ENCODE measurements at regions not wholly inside any gene's neighbourhood (a gene's known extent, or its start where the extent isn't known, plus 50 kb on each side); places are given as distances from the start of the nearest gene placed in this dataset.

DNA sequence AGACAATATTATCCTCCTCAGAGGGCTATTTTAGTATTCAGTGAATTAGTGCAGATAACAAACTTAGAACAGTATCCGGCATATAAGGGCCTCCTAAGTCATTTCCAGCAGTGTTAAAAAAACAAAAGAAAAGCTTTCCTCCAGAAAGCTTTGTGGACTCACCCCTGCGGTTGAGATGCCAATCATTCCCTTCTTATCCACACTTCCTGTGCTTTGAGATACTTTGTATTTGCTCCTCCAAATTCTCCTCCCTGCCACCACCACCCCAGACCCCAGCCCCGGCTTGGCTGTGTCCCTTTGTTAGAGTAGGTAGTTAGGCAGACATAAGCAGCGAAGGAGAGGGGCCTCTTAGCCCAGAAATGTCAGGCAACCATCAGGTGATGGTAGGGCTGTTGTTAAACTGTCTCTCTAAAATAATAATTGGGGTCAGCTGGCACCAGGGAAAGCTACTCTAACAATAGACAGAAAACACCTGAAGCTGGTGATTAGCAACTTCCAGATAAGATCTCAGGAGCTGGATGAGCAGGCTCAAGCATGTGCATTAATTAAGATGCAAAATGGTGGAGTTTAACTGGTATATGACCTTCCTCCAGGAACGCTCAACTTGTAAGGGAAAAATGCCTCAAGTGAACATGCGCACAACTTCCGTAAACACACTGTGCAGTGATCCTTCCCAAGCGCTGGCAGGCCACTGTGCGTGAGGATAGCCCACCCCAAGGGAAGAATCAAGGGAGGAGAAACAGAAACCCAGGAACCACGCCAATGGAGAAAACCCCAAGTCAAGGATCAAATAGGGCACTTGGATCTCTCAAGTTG is 152.1 kb upstream of the EEA1 start:
- no peak for TF ChIP-seq POLR2A (IDR thresholded peaks at IDR 0.05)
- TF ChIP-seq CTCF (IDR thresholded peaks at IDR 0.05) = no peak
- no peak for TF ChIP-seq EP300 (IDR thresholded peaks at IDR 0.05)

Data from tibial nerve (tissue), 4 donors.